ENCODE measurements at regions not wholly inside any gene's neighbourhood (a gene's known extent, or its start where the extent isn't known, plus 50 kb on each side); places are given as distances from the start of the nearest gene placed in this dataset.

DNA sequence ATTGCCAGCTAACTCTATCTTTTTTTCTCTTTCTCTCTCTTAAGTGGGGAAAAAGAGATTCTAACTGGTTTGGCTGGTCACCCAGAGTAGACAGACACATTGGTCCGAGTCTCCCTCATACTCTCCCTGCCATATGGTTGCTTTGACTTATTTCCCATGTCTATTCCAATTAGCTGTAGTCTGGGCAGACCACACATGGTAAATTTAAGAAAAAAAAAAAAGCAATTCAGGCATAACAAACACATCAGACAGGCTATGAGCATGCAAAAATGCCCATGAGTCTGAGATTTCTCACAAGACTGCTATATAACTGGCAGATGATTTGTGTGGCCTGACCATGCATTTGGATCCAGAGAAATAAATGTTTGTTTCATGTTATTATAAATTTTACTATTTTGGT is 110.2 kb upstream of the FGF10 start:
- Histone ChIP-seq H4K20me1 (ENCODE audit: control insufficient read depth, insufficient read depth, low read length, poor library complexity, severe bottlenecking) (no peaks in the 10 kb centered on the region), H3K36me3 (replicated peaks in 1 of 2; ENCODE audit: control extremely low read depth in 1 of 2, control insufficient read depth in 1 of 2, extremely low read depth in 1 of 2, insufficient read depth in 2 of 2, low read length in 1 of 2) (no peaks in the 10 kb centered on the region), H3K9me3 (ENCODE audit: control extremely low read depth in 1 of 3, control insufficient read depth in 2 of 3, insufficient read depth in 1 of 3, low read length in 2 of 3) (no peaks in the 10 kb centered on the region), H3K27me3 (replicated peaks in 1 of 4; ENCODE audit: control extremely low read depth in 1 of 4, control insufficient read depth in 3 of 4, insufficient read depth in 4 of 4, low read length in 3 of 4) (no peaks in the 10 kb centered on the region), H3K4me1 (ENCODE audit: control insufficient read depth in 2 of 2, insufficient read depth in 2 of 2, low read length in 2 of 2) (no peaks in the 10 kb centered on the region), H3K4me3 (ENCODE audit: control extremely low read depth in 1 of 5, extremely low read depth in 1 of 5, insufficient read depth in 1 of 5, low read depth in 2 of 5, low read length in 4 of 5) (no peak overlapping the region), H3K4me2 (replicated peaks; ENCODE audit: low read depth, low read length, poor library complexity, severe bottlenecking) (no peak overlapping the region), H2AFZ (ENCODE audit: insufficient read depth, low read depth, low read length, poor library complexity, severe bottlenecking) (no peak overlapping the region), H3K27ac (ENCODE audit: low read length in 2 of 2) (no peak overlapping the region), H3K9ac (ENCODE audit: low read length) (no peak overlapping the region), H3K79me2 (ENCODE audit: control insufficient read depth, insufficient read depth, low read length) (no peaks in the 10 kb centered on the region)
- no peaks in the 10 kb centered on the region for H3K27me3 Mint-ChIP-seq
- H3K4me3 Mint-ChIP-seq: no peak overlapping the region
- ChIA-PET POLR2A (no interaction called here), CTCF (no interaction called here)
- no CpG with 5 or more reads among the region's 1 CpG for WGBS (ENCODE audit: insufficient coverage)
- intact Hi-C loops (cut with micrococcal nuclease): no loop called here
- no peak for TF ChIP-seq EZH2 (IDR thresholded peaks at IDR 0.05; ENCODE audit: borderline replicate concordance, insufficient read depth, low read depth, low read length, poor library complexity, severe bottlenecking)
- TF ChIP-seq, protein P1, sequence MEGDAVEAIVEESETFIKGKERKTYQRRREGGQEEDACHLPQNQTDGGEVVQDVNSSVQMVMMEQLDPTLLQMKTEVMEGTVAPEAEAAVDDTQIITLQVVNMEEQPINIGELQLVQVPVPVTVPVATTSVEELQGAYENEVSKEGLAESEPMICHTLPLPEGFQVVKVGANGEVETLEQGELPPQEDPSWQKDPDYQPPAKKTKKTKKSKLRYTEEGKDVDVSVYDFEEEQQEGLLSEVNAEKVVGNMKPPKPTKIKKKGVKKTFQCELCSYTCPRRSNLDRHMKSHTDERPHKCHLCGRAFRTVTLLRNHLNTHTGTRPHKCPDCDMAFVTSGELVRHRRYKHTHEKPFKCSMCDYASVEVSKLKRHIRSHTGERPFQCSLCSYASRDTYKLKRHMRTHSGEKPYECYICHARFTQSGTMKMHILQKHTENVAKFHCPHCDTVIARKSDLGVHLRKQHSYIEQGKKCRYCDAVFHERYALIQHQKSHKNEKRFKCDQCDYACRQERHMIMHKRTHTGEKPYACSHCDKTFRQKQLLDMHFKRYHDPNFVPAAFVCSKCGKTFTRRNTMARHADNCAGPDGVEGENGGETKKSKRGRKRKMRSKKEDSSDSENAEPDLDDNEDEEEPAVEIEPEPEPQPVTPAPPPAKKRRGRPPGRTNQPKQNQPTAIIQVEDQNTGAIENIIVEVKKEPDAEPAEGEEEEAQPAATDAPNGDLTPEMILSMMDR (IDR thresholded peaks at IDR 0.05): no peak
- H3K9me3 Mint-ChIP-seq (ENCODE audit: insufficient read depth): no peaks in the 10 kb centered on the region
- H3K27ac Mint-ChIP-seq: no peak overlapping the region
- H3K4me1 Mint-ChIP-seq: no peaks in the 10 kb centered on the region
- no peak for ATAC-seq (ENCODE audit: low read depth)
- DNase-seq: no peak

DNA sequence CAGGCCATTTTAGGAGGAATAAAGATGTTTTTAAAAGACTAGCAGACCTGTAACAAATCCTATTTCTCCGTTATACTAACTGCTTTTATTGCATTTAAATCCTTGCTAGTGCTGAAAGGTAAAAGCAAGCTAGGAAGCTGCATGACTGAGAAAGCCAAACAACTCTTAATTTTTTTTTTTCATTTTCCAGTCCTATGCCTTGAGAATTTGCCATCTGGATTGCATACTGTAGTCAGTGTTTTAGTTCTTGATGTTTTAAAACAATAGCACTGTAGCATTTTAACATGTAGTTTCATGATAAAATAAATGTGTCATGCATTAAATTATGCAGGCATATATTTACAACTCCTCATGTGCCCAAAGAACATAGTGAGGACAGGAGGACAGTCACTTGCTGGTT is 108.4 kb upstream of the FGF10 start:
- H3K4me3 Mint-ChIP-seq: no peak overlapping the region
- Histone ChIP-seq H3K4me2 (replicated peaks; ENCODE audit: low read depth, low read length, poor library complexity, severe bottlenecking) (no peak overlapping the region), H4K20me1 (ENCODE audit: control insufficient read depth, insufficient read depth, low read length, poor library complexity, severe bottlenecking) (no peaks in the 10 kb centered on the region), H3K27me3 (replicated peaks in 1 of 4; ENCODE audit: control extremely low read depth in 1 of 4, control insufficient read depth in 3 of 4, insufficient read depth in 4 of 4, low read length in 3 of 4) (no peaks in the 10 kb centered on the region), H3K4me3 (ENCODE audit: control extremely low read depth in 1 of 5, extremely low read depth in 1 of 5, insufficient read depth in 1 of 5, low read depth in 2 of 5, low read length in 4 of 5) (no peak overlapping the region), H3K27ac (ENCODE audit: low read length in 2 of 2) (no peak overlapping the region), H3K36me3 (replicated peaks in 1 of 2; ENCODE audit: control extremely low read depth in 1 of 2, control insufficient read depth in 1 of 2, extremely low read depth in 1 of 2, insufficient read depth in 2 of 2, low read length in 1 of 2) (no peaks in the 10 kb centered on the region), H2AFZ (ENCODE audit: insufficient read depth, low read depth, low read length, poor library complexity, severe bottlenecking) (no peak overlapping the region), H3K9me3 (ENCODE audit: control extremely low read depth in 1 of 3, control insufficient read depth in 2 of 3, insufficient read depth in 1 of 3, low read length in 2 of 3) (peaks cover 0 to 4% (median 0%) of the 10 kb centered on the region in 3 donors), H3K9ac (ENCODE audit: low read length) (no peak overlapping the region), H3K4me1 (ENCODE audit: control insufficient read depth in 2 of 2, insufficient read depth in 2 of 2, low read length in 2 of 2) (no peaks in the 10 kb centered on the region), H3K79me2 (ENCODE audit: control insufficient read depth, insufficient read depth, low read length) (no peaks in the 10 kb centered on the region)
- TF ChIP-seq, protein P1 (IDR thresholded peaks at IDR 0.05): no peak
- no peak for TF ChIP-seq EZH2 (IDR thresholded peaks at IDR 0.05; ENCODE audit: borderline replicate concordance, insufficient read depth, low read depth, low read length, poor library complexity, severe bottlenecking)
- H3K4me1 Mint-ChIP-seq: no peaks in the 10 kb centered on the region
- DNase-seq (no peak), ATAC-seq (ENCODE audit: low read depth) (no peak)
- no peak overlapping the region for H3K27ac Mint-ChIP-seq
- intact Hi-C loops (cut with micrococcal nuclease): no loop called here
- no peaks in the 10 kb centered on the region for H3K9me3 Mint-ChIP-seq (ENCODE audit: insufficient read depth)
- CTCF ChIA-PET: no interaction called here
- H3K27me3 Mint-ChIP-seq: no peaks in the 10 kb centered on the region
- POLR2A ChIA-PET: no interaction called here
- no CpG with 5 or more reads among the region's 1 CpG for WGBS (ENCODE audit: insufficient coverage)
